NK-92 (cell line): ENCODE measurements at regions not wholly inside any gene's neighbourhood (a gene's known extent, or its start where the extent isn't known, plus 50 kb on each side); places are given as distances from the start of the nearest gene placed in this dataset.

Experiments used
- DNase-seq: peaks from one replicate; lab custom pipeline; 2025; ENCODE audit not compliant: unreplicated experiment; lab: John Stamatoyannopoulos, UW

DNA sequence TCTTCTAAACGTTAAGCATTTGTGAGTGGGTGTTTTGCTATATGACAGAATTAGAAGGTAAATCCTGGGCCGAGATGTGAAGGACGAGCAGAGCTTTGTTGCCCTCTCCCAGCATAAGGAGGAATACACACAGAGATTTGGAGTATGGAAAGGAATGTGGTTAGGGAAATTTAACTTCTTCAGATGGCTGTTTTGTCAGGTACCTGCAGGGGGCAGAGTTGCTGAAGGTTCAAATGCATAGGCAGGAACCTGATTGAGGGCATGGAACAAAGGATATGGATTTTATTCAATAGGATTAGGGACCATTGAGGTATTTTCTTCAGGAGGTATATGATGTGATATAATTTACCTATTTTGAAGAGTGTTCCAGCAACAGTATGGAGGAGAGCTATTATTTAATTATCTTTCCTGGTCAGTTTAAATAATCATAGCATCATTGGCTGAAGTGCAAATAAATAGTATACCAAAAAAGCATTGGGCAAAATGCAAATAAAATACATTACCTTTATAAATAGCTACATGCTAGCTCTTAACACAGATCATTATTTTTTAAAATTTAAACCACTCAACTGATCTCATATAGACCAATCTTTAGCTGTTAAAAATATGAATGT, 143.6 kb downstream of the SLIT2 start:
- DNase-seq: no peak

DNA sequence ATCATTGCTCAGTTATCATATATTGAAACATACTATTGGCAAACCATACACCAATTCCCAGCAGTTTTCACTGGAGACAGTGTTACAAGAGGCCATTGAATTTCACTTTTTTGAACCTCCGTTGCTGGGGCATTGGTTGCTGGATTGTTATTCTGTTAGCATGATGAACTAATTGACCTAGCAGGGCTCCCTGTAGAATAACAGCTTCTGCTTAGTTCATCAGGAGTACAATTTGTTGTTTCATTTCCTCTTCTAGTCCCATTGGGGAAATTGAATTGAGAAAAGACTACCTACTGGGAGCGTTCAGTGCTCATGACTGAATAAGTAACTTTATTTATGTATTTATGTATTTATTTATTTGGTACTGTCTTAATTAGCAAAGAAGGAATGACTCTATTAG, 151.6 kb downstream of the SLIT2 start:
- no peak for DNase-seq

DNA sequence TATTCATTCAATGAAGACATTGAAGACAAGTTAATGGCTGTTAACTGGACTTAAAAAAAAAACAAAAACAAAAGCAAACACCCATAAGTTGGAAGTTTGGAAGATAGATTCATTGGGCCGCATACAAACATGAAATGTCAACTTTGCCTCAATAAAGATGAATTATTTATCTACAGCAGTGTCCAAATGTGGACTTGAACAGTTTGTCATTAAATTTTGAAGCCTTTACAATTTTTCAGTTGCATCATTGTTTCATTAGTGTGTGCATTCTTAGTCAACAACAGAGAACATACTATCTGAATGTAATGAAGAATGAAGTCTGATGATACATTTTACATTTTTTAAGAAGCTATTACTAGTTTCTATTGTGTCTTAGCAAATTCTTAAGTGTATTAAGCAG, 152.1 kb downstream of the SLIT2 start:
- DNase-seq: no peak

DNA sequence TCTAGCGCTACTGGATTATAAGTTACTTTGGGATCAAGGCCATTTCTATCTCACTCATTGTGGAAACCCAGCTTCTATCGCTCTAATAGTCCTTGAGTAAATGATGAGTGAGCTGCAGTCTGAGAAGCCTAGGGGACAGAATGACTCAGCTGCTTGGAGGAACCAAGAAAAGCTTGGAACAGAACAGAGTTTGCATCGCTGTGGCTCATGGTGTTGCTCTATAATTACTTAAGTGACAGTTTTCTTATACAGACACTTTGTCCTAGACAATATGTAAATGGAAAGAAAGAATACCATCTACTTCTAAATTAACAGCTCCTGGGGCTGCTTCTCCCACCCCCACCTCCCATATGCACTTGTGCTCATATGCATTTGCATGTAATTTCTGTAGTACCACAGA, 156.9 kb downstream of the SLIT2 start:
- DNase-seq: no peak

DNA sequence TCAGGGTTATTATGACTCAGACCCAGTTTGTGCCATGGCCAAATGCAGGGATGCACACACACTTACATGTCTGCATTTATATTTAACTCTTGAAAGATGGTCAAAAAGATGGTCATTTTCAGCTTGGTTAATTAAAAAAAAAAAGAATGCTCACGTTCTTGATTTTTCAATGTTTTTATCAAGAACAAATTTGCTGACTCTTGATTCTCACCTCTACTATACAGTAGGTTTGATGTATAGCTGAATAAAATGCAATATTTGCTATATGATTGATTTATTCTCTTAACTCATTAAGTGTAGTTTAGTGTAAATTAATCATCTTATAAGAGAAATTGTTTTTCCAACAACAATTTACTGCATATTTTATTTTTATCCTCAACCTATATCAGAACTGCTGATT, 160.4 kb downstream of the SLIT2 start:
- no peak for DNase-seq

DNA sequence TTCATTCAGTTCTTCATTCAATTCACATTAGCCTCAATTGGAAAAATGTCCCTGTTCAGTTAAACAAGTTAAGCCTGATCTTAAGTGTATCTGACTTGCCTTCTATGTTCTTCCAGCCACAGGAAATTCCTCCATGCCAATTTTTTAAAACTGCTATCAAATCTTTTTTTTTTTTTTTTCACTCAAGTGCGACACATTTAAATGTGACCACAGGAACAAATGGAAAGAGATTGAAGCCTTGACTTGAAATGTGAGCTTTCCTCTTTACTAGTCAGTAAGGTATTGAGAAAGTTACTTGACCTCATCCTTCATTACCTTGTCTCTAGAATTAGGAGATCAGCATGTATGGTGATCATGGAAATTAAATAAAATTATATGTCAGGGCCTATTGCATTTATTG, 165.1 kb downstream of the SLIT2 start:
- DNase-seq: no peak

DNA sequence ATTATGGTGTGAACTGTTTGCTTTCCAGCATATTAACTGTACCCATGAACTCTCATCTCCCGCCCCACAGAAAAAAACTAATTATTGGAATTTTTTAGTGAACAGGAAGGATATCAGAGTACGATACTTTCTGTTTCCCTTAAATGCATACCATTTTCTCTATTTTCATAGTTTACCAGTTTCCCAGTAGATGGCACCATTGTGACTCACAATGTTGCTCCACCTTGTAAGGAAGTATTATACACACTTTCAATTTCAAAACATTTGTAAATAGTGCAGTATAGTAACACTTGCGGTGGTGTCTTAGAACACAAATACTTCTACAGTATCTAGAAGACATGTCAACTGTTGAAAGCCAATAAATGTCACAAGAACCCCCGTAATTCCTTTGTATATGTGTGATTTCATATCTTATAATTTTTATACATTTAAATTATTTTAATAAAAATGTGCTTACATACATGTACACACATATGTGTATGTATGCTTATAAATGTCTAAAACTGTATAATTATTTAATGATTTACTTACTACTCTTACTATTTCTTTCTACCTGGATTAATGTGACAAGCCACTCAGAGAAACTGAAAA, 167.3 kb downstream of the SLIT2 start:
- no peak for DNase-seq

DNA sequence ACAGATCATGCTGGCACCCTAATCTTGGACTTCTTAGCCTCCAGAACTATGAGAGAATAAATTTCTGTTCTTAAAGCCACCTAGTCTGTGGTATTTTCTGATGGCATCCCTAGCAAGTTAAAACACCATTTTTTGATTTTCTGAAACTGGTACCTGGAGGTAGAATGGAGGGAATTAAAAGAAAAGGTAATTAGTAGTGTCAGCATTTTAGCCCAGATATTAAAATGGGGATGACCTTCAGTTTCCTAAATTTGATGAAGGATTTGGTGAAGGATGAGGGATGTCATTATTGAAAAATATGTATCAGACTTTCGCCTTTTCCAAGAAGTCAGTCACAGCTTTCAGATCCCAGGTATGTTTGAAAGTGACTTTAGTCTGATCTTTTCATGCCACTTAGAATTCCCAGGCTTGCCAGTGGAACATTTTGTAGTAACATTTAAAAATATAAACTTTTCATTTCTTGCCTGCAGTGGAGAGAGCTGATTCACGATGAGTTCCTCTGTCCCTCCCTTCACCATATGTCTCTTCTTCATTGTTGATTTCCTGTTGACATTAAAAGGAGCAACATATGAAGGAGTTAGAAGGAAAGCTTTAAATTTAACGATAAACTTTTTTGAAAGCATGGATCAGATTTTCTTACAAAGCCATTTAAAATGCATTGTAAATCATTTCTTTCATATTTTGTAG, 169.4 kb downstream of the SLIT2 start:
- no peak for DNase-seq

DNA sequence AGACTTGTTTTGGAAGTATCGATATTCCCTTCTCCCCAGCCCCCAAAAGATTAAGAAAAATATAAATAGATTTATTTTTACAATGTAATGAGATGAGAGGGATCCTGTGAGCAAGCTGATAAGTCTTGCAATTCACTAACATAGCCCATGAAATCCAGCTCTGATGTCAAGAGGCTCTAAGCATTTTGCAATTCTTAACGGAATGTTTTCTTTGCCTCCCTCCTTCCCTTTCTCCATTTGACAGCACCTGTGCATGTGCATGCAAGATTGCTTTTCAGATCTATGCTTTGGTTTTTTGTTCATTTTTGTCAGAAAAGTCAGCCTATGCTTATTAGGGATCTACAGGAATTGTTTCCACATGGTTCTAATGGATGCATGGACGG, 169.9 kb downstream of the SLIT2 start:
- no peak for DNase-seq

DNA sequence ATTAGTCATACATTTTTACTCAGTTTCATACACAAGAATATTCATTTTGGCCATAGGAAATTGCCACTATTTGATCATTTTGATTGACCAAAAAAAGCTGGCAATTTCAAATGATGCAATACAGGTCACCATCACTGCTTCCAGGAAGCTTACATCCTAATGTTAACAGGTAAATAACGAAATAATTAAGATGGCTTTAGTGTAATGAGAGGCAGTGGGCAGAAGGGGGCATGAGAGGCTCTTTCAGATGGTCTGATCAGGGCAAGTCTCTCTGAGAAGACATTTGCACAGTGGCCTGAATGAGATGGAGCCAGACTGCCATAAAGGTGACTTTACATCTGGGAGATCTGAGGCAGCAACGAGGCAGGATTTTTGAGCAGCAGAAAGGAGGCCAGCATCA, 170.7 kb downstream of the SLIT2 start:
- no peak for DNase-seq

DNA sequence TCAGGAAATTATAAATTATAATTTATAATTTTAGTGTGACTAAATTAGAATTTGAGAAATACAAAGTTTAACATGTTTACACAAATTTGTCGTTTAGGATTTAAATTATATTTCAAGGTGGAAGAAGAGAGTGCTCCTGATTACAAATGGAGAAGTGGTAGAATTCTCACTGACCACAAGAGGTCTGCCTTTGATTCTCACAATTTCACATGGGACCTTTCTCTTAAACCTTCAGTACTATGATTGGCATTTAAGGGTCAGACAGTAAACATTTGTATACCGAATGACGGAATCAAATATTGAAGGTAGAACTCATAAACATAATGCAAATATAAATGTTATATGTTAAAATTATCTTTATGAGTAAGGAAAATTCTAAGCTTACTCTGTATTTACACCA, 171.7 kb downstream of the SLIT2 start:
- no peak for DNase-seq

DNA sequence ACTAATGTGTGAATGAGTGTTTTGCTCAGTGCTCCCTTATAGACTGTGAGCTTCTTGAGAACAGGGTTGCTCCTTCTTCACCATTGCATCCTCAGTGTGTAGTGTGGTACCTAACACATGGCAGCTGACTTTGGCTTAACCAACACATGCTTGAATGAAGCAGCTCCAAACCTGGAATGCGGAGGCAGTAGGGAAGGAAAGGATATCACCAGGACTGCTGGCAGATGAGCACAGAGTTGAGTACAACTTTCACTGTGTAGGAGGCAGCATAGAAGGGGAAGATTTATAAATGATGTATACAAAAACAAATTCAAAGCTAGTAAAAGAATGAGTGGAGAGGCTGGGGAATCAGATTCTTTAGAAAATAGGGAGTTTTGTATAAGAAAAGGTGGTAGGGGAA, 174.3 kb downstream of the SLIT2 start:
- DNase-seq: no peak

DNA sequence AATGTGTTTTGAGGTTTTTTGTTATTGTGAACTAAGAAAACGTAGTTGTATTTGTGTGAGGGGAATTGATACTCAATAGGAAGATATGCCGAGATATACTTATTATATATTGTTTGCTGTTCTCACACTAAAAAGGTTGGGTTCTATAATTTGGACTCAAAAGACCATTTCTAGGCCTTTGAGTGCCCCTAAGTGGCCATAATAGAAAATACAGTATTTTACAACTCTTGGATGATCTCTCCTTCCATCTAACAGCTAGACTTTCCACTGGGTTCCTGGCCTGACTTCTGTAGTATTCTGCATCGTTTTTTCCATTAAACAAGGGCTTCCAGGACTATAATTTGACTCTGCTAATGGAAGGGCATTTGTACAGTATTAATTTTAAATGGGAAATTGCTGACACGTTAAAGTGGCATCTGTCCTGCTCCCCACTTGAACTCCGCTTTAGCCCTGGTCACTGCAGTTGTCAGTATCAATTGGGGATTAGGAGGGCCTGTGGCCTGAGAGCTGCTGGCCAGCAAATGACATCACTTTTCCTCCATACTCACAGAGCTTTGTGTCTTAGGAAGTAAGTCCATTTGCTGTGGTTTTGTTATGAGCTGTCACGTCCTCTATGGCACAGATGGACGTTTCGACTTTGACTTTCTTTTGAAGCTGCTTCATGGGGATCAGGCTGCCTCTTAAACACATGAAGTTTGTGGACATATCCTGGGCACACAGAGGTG, 176.9 kb downstream of the SLIT2 start:
- DNase-seq: peak; percentile 1

DNA sequence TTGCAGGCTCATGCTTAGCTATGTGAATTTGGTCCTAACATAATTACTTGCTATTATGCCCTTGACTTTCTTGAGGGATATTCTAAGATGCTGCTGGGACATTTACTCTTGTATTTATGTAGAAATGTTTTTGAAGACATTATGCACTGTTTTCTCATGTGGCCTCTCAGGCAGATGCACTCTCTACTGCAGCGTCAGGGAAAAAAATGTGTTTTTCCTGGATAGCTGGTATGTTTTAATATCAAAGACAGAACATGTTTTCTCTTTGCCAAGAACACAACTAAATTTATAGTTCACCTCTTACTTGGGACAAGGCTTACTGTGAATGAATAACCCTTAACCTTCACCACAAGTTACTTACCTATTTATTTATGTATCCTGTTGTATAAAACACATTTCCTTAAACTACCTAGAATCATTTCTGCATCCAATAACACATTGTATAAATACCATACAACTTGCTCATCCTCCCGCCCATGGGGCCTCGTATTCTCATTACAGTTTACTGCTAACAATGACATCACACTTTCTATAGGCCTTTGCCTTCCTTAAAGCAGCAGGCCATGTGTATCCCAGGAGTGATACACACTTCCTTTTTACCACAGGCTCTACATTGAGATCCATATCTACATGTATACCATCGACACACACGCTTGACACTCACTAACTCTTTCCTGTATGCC, 178.7 kb downstream of the SLIT2 start:
- DNase-seq: no peak

DNA sequence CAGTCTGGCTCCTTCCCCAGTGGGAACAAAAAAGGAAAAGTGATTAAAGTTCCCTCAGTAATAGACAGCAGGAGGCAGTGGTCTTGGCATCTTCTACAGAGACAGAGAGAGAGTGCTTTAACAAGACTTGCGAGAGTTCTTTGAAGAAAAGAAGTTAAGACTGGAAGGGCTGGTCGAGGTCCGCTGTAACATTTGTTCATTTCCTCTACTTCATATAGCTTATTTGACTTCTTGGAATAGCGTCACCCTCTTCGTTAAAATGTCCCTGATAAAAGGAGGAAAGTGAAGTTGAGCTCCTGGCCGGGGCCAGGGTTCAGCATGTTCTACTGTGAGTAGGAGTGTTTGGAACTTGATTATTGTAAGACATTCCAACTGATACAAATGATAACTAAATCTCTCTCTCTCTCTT, 179.8 kb downstream of the SLIT2 start:
- no peak for DNase-seq

DNA sequence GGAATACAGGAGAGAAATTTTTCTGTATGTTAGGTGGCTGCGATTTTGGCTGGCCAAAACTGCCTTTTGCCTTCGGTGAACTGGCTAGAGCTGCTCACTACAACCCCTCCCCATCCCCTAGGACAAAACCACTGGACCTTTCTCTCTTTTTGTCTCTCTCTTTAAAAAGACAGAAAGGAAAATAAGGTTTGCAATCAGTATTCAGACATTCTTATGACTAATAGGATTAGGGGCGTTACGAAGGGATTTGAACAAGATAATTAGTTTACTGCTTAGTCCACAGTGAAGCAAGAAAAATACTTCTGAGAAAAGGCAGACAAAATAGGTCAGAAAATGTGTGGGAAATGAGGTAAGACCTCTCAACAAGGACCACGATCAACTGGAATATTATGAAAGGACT, 180.4 kb downstream of the SLIT2 start:
- no peak for DNase-seq

DNA sequence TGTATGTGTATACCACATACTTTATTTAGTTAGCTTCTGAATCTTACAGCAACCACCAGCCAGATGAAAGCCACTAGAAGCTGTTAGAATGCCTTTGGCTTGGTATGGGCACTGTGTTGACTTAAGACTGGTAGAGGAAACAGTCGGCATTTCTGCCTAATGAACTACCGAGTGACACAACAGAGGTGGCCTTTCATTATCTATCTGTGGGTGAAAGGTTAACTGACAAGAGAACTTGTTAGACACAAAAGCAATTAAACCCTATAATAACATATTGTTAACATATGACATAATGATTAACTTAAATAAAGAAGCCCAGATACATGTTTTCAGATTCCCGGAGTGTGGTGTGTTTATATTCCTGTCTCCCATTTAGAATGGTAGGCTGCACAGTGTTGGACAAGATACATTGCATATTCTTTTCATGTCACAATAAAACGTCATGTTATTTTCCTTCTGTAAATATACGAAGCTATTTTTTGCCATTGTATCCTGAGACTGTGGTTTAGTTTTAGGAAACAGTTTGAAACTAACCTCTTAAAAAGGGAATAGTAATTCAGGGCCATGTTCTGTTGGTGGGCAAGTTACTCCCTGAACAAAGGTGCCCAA, 181.5 kb downstream of the SLIT2 start:
- no peak for DNase-seq

DNA sequence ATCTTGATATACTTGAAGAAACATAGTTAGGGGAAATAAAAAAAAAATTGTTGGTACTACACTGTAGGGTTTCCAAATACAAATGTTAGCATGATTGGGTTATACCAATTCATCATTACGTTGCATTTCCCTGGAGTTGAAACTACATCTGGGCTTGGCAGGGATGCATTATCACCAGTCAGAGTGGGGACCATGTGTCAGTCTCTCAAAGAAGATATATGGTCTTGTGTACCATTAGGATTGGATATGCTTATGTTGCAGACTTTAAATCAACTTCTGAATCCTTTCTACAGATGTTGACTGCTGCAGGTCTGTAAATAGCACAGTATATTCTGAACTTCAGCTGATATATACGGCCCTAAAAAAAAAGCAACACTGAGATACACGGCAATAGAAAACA, 188.5 kb downstream of the SLIT2 start:
- DNase-seq: no peak

DNA sequence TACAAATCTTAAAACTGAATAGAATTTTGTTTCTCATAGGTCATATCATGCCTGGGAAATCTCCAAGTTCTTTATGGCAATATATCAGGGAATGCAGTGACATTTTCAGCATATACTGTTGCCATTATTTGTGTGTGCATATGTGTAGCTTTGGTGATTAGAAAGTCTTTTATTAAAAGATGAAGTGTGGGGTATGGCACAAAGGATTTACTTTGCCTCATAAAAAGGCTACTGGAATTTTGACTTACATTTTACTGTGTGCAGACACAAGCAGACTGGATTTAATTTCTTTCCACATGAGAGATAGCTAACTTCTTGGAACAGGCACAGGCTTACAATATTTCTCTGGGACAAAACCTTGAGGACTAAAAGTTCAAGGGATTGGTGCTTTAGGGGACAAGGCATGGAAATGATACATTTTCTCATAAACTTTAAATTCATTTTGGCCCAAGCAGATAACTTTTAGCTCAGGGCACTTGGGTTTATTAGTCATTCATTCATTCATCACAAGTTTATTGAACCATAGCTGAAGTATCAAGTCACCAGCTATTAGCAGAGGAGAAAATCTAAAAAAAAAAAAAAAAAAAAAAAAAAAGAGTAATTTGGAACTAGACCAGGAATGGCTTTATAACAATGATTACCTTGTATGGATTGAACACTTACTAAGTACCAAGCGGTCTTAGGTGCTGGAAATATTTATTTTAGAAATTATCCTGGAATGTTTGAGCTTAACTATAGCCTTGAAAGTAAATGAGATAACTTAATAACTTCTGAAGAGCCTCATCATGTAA, 191.5 kb downstream of the SLIT2 start:
- DNase-seq: no peak

DNA sequence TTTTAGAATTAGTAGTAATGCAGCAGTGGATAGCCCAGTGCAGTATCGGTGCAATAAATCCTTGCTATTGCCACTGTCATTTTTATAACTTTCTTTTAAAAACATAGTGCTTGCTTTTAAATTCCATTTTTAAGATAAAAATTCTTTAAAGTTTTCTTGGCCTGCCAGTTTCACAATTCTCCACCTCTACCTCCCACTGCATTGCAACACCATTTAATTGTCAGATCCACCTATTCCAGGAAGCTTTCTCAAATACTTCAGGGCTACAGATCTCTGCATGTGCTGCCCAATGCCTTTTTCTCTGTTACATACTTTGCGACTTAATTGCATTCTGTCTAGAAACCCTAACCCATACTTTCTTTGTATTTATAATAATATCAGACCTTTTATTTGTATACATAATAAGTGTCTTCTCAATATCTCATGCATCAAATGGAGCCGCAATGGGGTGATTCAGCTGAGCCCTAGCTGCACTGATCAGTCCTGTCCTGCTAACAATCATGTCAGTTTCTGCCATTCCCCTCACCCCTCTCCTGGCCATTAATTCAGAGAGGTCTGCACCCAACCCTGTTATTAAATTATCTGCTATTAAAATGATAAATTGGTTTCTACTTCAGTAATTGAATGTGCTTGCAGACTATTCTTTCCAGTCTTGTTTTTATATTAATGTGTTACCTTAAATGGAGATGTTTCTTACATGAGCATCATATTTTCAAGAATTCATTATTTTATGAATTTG, 193.1 kb downstream of the SLIT2 start:
- DNase-seq: no peak
